GM23338 (cell line): ENCODE measurements at regions not wholly inside any gene's neighbourhood (a gene's known extent, or its start where the extent isn't known, plus 50 kb on each side); places are given as distances from the start of the nearest gene placed in this dataset.

Experiments
- ATAC-seq: fragments of 200-7000 bp; cut with Tn5 transposase; 3 replicates; pipeline ENCODE4 v1.9.1; 2020
- DNase-seq: peaks from one replicate; pipeline ENCODE4 v3.0.0-alpha.2; 2015; ENCODE audit warnings: low spot score
- H2AFZ ChIP-seq: fragments of 200-600 bp; sonication (generic); 2 replicates; pipeline ENCODE4 v1.8.0; 2016; ENCODE audit warnings: antibody characterized with exemption, mild to moderate bottlenecking, moderate library complexity
- H3F3A ChIP-seq: fragments of 200-600 bp; sonication (generic); replicated peaks from 2 replicates; pipeline ENCODE4 v1.8.0; 2017; ENCODE audit warnings: antibody characterized with exemption, mixed run types, low read depth
- H3K27ac ChIP-seq: fragments of 200-600 bp; sonication (generic); 2 replicates; pipeline ENCODE4 v1.6.1; 2016; ENCODE audit warnings: low read depth
- H3K27me3 ChIP-seq: fragments of 200-600 bp; sonication (generic); 2 replicates; pipeline ENCODE4 v1.8.0; 2016; ENCODE audit warnings: mild to moderate bottlenecking, mixed run types, moderate library complexity; ENCODE audit not compliant: insufficient read depth
- H3K36me3 ChIP-seq: fragments of 200-600 bp; sonication (generic); 2 replicates; pipeline ENCODE4 v1.8.0; 2016; ENCODE audit warnings: mild to moderate bottlenecking; ENCODE audit not compliant: insufficient read depth
- H3K4me1 ChIP-seq: fragments of 200-600 bp; sonication (generic); 2 replicates; pipeline ENCODE4 v1.8.0; 2016; ENCODE audit warnings: mild to moderate bottlenecking, moderate library complexity; ENCODE audit not compliant: insufficient read depth
- H3K4me2 ChIP-seq: fragments of 200-600 bp; sonication (generic); 2 replicates; pipeline ENCODE4 v1.7.1; 2017; ENCODE audit warnings: mixed run types
- H3K4me3 ChIP-seq: fragments of 200-600 bp; sonication (generic); 2 replicates; pipeline ENCODE4 v1.6.1; 2016; ENCODE audit warnings: mixed run types
- H3K79me2 ChIP-seq: fragments of 200-600 bp; sonication (generic); replicated peaks from 2 replicates; pipeline ENCODE4 v1.8.0; 2017; ENCODE audit warnings: mild to moderate bottlenecking; ENCODE audit not compliant: insufficient read depth
- H3K9me2 ChIP-seq: fragments of 200-600 bp; sonication (generic); 2 replicates; pipeline ENCODE4 v1.8.0; 2017; ENCODE audit not compliant: insufficient read depth
- H4K20me1 ChIP-seq: fragments of 200-600 bp; sonication (generic); replicated peaks from 2 replicates; pipeline ENCODE4 v1.8.0; 2017; ENCODE audit warnings: mild to moderate bottlenecking; ENCODE audit not compliant: insufficient read depth
- H3K27ac Mint-ChIP-seq: 2 replicates; pipeline ENCODE4 v1.8.0; 2020; ENCODE audit warnings: inconsistent platforms, mild to moderate bottlenecking, moderate library complexity, mixed read lengths
- H3K27me3 Mint-ChIP-seq: 3 replicates; pipeline ENCODE4 v1.8.0; 2022; ENCODE audit warnings: low read depth, mild to moderate bottlenecking, moderate library complexity, mixed read lengths, inconsistent platforms; ENCODE audit not compliant: insufficient read depth, poor library complexity
- H3K36me3 Mint-ChIP-seq: 3 replicates; pipeline ENCODE4 v1.8.0; 2021; ENCODE audit warnings: low read depth, mild to moderate bottlenecking, inconsistent platforms, moderate library complexity, mixed read lengths
- H3K4me1 Mint-ChIP-seq: 3 replicates; pipeline ENCODE4 v1.8.0; 2020; ENCODE audit warnings: mild to moderate bottlenecking, inconsistent platforms, mixed read lengths
- H3K4me3 Mint-ChIP-seq: 3 replicates; pipeline ENCODE4 v1.8.0; 2021; ENCODE audit warnings: moderate library complexity, mild to moderate bottlenecking, inconsistent platforms, mixed read lengths
- H3K9me3 Mint-ChIP-seq: 3 replicates; pipeline ENCODE4 v1.8.0; 2020; ENCODE audit warnings: moderate library complexity, mild to moderate bottlenecking, inconsistent platforms, mixed read lengths
- CREB1 ChIP-seq: fragments of 250-450 bp; sonication (Bioruptor Pico); IDR thresholded peaks from 2 replicates; pipeline ENCODE4 v1.5.0; 2020; ENCODE audit warnings: low read depth, mild to moderate bottlenecking, moderate library complexity
- CTCF ChIP-seq, 2 experiments: fragments of 200-600 bp in 1 of 2; sonication (generic) in 1 of 2; conservative IDR thresholded peaks; 2 replicates each; pipeline versions ENCODE4 v1.5.1 to v1.6.1; 2016 to 2017; ENCODE audit warnings: antibody characterized with exemption in 2 of 2, low read depth in 2 of 2, mild to moderate bottlenecking in 2 of 2, moderate library complexity in 1 of 2
- ETS1 ChIP-seq: IDR thresholded peaks from 2 replicates; pipeline ENCODE4 v1.6.1; 2016; ENCODE audit warnings: antibody characterized with exemption
- POLR2AphosphoS5 ChIP-seq: IDR thresholded peaks from 2 replicates; pipeline ENCODE4 v1.6.1; 2016; ENCODE audit warnings: antibody characterized with exemption, low read depth
- REST ChIP-seq: IDR thresholded peaks from one replicate; pipeline ENCODE4 v1.6.1; 2018; ENCODE audit warnings: antibody characterized with exemption; ENCODE audit not compliant: unreplicated experiment
- STAT1 ChIP-seq: IDR thresholded peaks from one replicate; pipeline ENCODE4 v1.6.1; 2016; ENCODE audit warnings: antibody characterized with exemption; ENCODE audit not compliant: unreplicated experiment
- ZNF114 ChIP-seq: fragments of 250-450 bp; sonication (Bioruptor Pico); IDR thresholded peaks from 2 replicates; pipeline ENCODE4 v1.5.0; 2020; ENCODE audit warnings: mild to moderate bottlenecking, moderate library complexity

GRCh38 chr20:57038608-57039440, 227.6 kb downstream of the BMP7 start (continued):
- TF ChIP-seq ZNF114 (no peak), REST (no peak), CTCF (conservative IDR thresholded peaks at IDR 0.05; ENCODE audit: low read depth in 2 of 2) (no peak), STAT1 (no peak), CREB1 (CRISPR knock-in tag) (no peak)

GRCh38 chr20:57040466-57040865, 226.0 kb downstream of the BMP7 start:
- DNase-seq, result no peak
- H2AFZ ChIP-seq, result no peak overlapping the region
- no peaks in the 10 kb centered on the region for H3K27me3 Mint-ChIP-seq
- H3K4me3 ChIP-seq, result no peak overlapping the region
- no peak overlapping the region for H3K4me2 ChIP-seq
- no peaks in the 10 kb centered on the region for H3K36me3 ChIP-seq
- no peaks in the 10 kb centered on the region for H3K36me3 Mint-ChIP-seq
- H3K27me3 ChIP-seq, result no peaks in the 10 kb centered on the region
- ATAC-seq, result no peak
- no peaks in the 10 kb centered on the region for H4K20me1 ChIP-seq
- no peaks in the 10 kb centered on the region for H3K79me2 ChIP-seq
- no peak overlapping the region for H3K27ac Mint-ChIP-seq
- no peak overlapping the region for H3K4me3 Mint-ChIP-seq
- TF ChIP-seq REST, result no peak
- TF ChIP-seq ZNF114, result no peak
- TF ChIP-seq ETS1, result no peak
- no peak for TF ChIP-seq CREB1 (CRISPR knock-in tag)
- TF ChIP-seq POLR2AphosphoS5, result no peak
- no peaks in the 10 kb centered on the region for H3K9me3 Mint-ChIP-seq
- H3K4me1 Mint-ChIP-seq, result no peaks in the 10 kb centered on the region
- H3K4me1 ChIP-seq, result no peaks in the 10 kb centered on the region
- peaks cover 7% of the 10 kb centered on the region; the same call in 1 of the 2 replicates for H3K9me2 ChIP-seq
- no peaks in the 10 kb centered on the region for H3F3A ChIP-seq
- no peak overlapping the region for H3K27ac ChIP-seq
